H7 (cell line): ENCODE measurements at regions not wholly inside any gene's neighbourhood (a gene's known extent, or its start where the extent isn't known, plus 50 kb on each side); places are given as distances from the start of the nearest gene placed in this dataset.
A peak's percentile ranks its signal among the peaks of the same experiment; 100 is the strongest.
"Not testable (repeated sequence)": the region's sequence is repeated elsewhere in the genome, so short reads cannot be mapped to it uniquely, and the experiment has no call there.

Experiments used
- DNase-seq: peaks from one replicate; pipeline ENCODE4 v3.0.0; 2012
- H3K27me3 ChIP-seq: 2 replicates; pipeline ENCODE4 v1.6.0; 2011; ENCODE audit warnings: mild to moderate bottlenecking, low read length; ENCODE audit not compliant: control insufficient read depth, insufficient read depth
- H3K36me3 ChIP-seq: replicated peaks from 2 replicates; pipeline ENCODE4 v1.5.1; 2011; ENCODE audit warnings: low read length; ENCODE audit not compliant: control insufficient read depth, insufficient read depth
- H3K4me3 ChIP-seq: 2 replicates; pipeline ENCODE4 v1.5.1; 2011; ENCODE audit warnings: low read depth, mild to moderate bottlenecking, control low read depth, low read length, moderate library complexity; ENCODE audit not compliant: insufficient read depth

DNA sequence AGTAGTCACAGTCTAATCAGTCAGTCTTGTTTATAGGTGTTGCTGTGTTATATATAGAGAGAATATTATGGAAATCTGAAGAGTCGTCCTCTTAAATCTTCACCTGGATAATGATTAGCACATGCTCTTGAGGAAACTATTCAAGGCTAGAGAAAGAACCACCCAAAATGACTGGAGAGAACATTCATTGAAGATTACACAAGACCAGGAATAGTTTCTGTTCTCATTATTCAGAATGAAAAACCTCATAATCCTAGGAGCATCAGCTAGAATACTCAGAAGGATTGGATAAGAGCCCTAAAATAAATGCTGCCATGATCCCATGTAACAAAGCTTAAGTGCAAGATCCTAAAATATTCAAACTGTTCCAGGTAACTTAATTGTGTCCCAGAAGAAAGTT, 278.2 kb upstream of the PREP start:
- no peaks in the 10 kb centered on the region for H3K36me3 ChIP-seq
- DNase-seq, result no peak
- no peaks in the 10 kb centered on the region for H3K27me3 ChIP-seq
- H3K4me3 ChIP-seq, result no peak overlapping the region

DNA sequence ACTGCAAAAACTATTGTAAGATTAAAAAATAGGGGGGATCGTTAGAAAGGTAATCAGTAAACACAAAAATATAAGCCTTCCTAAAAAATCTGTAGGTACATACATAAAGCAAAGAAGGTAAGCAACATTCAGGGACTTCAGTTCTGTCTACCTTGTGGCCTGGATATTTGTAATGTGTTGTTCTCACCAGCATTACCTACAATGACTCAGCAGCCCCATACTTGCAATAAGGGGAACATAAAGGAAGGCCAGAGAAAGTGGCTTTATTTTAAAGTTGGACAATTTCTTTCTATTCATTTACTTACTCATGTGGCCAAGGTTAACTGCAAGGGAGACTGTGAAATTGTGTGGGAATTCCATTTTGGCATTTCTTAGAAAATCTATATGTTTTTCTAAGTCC, 277.2 kb upstream of the PREP start:
- DNase-seq, result no peak
- Histone ChIP-seq H3K4me3 (no peak overlapping the region), H3K36me3 (no peaks in the 10 kb centered on the region), H3K27me3 (no peaks in the 10 kb centered on the region)

DNA sequence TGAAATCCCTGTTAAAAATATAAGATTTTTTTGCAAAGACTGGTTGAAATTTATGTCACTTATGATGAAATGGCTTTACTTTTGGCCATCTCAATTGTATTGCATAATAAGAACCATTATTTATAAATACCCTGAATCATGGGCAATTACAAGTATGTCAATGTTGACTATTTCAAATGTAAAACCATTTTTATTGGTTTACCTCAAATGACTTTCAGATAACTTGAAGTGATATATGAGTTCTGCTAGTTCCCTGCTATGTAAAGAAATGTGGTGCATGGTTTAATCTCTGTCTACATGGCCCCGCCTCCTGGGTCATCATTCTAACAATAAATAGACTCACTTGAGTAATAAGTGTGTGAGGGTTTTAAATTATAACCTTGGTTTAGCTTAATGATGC, 275.6 kb upstream of the PREP start:
- no peak for DNase-seq
- H3K4me3 ChIP-seq, result no peak overlapping the region
- no peaks in the 10 kb centered on the region for H3K27me3 ChIP-seq
- H3K36me3 ChIP-seq, result no peaks in the 10 kb centered on the region

DNA sequence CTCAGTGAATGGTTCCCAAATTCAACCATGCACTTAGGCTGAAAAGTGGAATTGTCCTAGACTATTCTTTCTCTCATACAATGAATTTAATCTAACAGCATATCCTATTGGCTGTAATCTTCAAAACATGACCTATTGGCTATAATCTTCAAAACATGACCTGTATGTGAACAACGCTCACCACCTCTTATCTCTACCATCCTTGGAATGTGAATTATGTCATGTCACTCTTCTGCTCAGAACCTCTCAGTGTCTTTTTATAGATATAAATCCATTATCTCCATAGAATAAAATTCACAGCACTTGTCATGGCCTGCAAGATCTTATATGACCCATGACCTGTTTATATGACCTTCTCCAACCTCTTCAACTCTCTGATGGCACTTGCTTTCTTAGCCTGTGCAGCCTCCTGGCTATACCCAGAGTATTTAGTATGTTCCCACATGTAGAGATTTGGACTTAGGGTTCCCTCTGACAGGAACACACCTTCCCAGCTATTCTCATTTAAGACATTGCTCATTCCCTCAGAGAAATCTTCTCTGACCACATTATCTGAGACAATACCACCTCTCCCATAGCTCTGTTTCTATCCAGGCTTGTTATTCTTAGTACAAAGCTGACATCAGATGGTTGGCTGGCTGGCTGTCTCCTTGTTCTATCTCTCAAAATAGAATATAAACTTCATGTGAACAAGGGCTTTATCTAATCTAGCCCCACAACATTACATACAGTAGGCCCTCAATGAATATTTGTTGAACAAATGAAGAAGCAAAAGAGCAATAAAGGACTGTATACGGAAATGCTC, 275.0 kb upstream of the PREP start:
- Histone ChIP-seq H3K4me3 (no peak overlapping the region), H3K27me3 (no peaks in the 10 kb centered on the region), H3K36me3 (no peaks in the 10 kb centered on the region)
- no peak for DNase-seq

DNA sequence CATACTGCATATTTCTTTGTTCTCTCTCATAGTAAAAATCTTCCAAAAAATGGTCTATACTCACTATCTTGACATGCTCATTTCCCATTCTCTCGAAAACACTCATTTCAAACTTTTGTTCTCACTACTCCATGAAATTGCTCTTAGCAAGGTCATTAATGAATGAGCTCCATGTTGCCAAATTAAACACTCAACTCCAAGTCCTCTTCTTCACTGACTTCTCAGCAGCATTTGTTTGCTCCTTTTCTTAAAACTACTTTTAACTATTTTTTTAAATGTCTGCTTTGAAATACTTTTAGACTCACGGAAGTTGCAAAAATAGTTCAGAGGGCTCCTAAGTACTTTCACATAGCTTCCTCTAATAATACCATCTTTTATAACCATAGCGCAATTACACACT, 274.0 kb upstream of the PREP start:
- Histone ChIP-seq H3K36me3 (no peaks in the 10 kb centered on the region), H3K27me3 (no peaks in the 10 kb centered on the region), H3K4me3 (no peak overlapping the region)
- no peak for DNase-seq

DNA sequence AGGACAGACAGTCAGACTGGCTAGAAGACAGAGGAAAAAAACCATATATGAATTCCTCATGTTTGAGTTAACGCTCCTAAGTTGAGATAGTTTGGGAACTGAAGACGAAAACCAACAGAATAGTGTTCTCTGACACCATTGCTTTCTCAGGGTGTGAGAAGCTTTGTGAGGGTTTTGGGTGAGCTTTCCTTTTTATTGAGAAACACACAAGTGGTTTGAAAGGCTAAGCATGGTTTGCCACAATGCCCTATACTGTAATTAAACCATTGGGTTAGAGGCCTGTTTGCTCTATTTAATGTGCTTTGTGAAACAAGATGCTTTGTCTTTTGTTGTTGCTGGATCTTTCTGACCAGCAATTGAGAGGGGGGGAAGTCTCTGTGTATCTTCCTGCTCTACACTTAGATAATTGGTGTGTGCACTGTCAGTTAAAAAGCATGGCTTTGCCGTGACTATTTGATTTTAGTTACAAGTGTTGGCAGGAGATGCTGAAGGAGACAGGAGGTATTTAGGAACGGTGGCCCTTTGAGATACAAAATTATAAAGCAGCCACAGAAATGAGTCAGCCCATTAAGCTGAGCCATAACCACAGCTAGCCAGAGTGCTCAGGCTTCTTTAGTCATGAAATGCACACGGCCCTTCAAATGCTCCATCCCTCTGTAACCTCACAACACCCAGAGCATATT, 273.0 kb upstream of the PREP start:
- Histone ChIP-seq H3K4me3 (no peak overlapping the region), H3K36me3 (no peaks in the 10 kb centered on the region), H3K27me3 (no peaks in the 10 kb centered on the region)
- peak; percentile 14 for DNase-seq

DNA sequence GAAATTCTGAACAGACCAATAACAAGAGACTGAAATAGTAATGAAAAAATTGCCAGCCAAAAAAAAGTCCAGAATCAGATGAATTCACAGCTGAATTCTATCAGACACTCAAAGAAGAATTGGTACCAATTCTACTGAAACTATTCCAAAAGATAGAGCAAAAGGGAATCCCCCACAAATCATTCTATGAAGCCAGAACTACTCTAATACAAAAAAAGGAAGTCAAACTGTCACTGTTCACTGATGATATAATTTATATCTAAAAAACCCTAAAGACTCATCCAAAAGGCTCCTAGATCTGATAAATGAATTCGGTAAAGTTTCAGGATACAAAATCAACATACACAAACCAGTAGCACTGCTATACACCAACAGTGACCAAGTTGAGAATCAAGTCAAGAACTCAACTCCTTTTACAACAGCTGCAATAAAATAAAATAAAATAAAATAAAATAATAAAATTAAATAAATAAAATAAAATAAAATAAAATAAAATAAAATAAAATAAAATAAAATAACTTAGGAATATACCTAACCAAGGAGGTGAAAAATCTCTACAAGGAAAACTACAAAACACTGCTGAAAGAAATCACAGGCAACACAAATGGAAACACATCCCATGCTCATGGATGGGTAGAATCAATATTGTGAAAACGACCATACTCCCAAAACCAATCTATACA, 270.1 kb upstream of the PREP start:
- H3K36me3 ChIP-seq, H3K27me3 ChIP-seq, H3K4me3 ChIP-seq, DNase-seq: not testable (repeated sequence)

DNA sequence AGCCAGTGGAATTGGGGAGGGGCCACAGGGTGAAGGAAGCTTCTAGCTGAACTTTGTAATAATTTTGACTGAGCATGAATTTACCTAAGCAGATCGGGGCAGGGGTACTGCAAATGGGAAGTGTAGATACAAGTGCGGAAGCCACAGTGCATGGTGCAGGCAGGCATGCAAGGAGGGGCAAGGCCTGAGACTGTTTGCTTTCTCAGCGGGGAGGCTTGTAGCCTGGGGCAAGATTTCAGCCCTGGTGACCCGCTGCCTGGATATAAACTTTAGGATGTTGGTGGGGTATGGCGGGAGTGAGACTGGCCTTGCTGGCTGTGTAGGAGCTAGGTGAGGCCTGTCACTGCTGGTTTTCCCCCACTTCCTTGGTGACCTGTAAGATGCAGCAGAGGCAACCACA, 266.4 kb upstream of the PREP start:
- no peak for DNase-seq
- no peaks in the 10 kb centered on the region for H3K27me3 ChIP-seq

DNA sequence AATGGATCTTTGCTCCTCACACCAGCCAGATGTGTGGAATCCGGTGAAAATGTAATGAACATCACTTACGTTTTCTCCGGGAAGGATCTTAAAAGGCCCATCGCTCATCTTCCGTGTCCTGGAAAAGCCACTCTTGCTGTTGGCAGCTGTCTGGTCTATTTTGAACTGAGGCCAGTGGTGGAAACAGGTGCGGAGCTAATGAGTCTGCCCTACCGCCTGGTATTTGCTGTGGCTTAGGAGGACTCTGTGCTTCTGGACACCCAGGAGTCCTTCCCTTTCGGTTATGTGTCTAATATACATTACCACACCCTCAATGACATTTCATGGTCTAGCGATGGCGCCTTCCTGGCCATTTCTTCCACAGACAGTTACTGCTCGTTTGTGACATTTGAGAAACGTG, 264.2 kb upstream of the PREP start:
- H3K36me3 ChIP-seq, result no peaks in the 10 kb centered on the region
- no peak overlapping the region for H3K4me3 ChIP-seq
- H3K27me3 ChIP-seq, result no peaks in the 10 kb centered on the region
- DNase-seq, result no peak

More for the DNA sequence above, 266.4 kb upstream of the PREP start:
- Histone ChIP-seq H3K4me3 (no peak overlapping the region), H3K36me3 (no peaks in the 10 kb centered on the region)

DNA sequence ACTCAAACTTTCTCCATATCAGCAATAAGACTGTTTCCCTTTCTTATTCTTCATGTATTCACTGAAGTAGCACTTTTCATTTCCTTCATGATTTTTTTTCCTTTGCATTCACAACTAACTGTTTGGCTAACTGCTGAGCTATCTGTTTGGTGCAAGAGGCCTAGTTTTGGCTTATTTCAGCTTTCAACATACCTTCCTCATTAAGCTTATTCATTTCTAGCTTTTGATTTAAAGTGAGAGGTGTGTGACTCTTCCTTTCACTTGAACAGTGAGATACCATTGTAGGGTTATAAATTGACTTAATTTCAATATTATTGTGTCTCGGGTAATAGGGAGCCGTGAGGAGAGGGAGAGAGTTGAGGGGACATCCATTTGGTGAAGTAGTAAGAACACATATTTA, 262.0 kb upstream of the PREP start:
- no peak for DNase-seq
- H3K36me3 ChIP-seq, result no peaks in the 10 kb centered on the region
- no peaks in the 10 kb centered on the region for H3K27me3 ChIP-seq
- H3K4me3 ChIP-seq, result no peak overlapping the region

DNA sequence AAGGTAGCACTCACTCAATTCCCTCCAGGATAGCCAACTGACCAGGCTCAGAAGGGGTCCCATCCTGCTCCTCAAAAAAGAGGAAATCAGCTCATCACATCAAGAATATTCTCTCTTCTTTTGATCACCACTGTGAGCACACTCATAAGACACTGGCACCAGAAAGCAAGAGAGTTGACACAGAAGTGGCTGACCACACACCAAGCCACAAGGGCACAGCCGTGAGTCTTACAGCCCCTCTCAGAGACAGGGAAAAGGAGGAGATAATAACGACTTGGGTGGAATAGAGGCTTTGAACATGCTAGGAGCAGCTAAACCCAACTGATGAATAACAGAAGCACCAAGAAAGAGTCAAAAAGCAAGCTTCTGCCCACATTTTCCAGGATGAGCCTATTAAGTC, 249.1 kb upstream of the PREP start:
- no peak for DNase-seq
- no peaks in the 10 kb centered on the region for H3K36me3 ChIP-seq

DNA sequence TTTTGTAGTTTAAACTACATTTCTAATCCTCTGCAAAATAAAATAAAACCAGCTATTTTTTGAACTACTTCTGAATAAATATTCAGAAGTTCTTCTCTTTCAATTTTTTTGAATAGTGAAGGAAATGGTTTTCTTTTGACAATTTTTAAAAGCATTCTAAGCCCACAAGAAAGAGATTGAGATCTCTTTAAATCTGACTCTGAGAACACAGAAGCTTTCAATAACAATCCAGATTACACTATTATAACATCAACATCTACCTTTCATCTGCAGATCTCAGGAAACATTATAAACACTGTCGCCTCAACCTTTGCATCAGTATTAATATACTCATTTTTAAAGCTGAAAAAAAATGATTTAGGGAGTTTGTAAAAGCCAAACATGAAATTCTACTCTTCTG, 247.5 kb upstream of the PREP start:
- no peak for DNase-seq
- Histone ChIP-seq H3K27me3 (no peaks in the 10 kb centered on the region; the same call in 1 of the 2 replicates), H3K4me3 (no peak overlapping the region), H3K36me3 (no peaks in the 10 kb centered on the region)

More for the DNA sequence above, 249.1 kb upstream of the PREP start:
- Histone ChIP-seq H3K27me3 (no peaks in the 10 kb centered on the region; the same call in 1 of the 2 replicates), H3K4me3 (no peak overlapping the region)

DNA sequence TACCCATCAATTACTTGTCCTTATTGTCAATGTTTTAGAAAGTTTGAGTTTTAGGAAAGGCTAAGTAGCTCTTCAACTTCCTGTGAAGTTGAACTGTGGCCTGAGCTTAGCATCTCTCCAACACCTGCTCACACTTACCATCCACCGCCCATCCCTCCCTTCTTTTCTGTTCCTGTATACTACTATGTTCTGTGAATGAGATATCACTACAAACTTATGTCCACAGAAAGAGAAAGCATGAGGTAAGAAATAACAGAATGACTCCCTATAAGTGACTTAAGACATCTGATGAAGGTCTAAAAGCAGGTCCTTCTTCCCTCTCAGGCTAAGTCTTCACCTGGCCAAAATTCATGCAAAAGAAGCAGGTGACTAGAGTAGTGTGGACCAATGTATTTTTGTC, 246.3 kb upstream of the PREP start:
- no peaks in the 10 kb centered on the region for H3K36me3 ChIP-seq
- H3K27me3 ChIP-seq, result no peaks in the 10 kb centered on the region; the same call in 1 of the 2 replicates
- DNase-seq, result no peak
- H3K4me3 ChIP-seq, result no peak overlapping the region

DNA sequence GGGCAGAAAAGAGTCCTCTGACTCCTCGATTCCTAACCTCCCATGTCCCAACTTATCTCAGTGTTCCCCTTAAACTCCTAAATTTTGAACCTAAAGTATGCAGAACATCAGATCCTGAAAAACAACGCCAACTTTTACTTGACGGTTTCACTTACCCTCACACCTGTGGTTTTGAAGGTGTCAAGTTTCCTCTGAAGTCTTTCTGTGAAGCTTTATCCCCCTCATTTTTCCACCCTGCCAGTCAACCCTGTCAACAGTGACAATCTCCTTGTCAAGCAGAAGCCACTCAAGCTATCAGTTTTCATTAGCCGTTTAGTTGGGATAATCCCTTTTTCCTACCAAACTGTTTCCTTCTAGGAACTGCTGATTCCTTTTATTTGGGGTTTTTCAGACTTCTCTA, 245.4 kb upstream of the PREP start:
- H3K27me3 ChIP-seq, result no peaks in the 10 kb centered on the region; the same call in 1 of the 2 replicates
- H3K36me3 ChIP-seq, result no peaks in the 10 kb centered on the region
- no peak for DNase-seq
- no peak overlapping the region for H3K4me3 ChIP-seq

DNA sequence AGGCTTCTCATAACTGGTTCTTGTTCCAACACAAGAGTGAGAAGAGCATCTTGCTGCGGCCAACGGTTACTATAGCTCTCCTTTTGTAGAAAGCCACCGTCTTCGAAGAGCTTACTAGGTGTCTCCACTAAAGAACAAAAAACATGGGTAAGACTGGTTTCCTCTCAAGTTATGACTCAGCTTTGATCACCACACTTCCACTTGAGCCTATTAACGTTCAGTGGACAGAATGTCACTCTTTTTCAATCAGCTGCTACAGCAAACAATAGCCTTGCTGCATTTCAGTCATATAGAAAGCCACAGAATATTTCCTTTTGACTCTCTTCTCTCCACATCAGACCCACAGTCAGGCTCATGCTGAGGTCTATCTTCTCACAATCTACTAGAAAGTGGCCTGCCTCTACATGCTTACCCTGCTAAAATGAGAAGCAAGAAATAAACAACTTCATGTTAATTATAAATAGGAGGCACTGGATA, 243.5 kb upstream of the PREP start:
- DNase-seq, result no peak
- no peaks in the 10 kb centered on the region; the same call in 1 of the 2 replicates for H3K27me3 ChIP-seq
- H3K4me3 ChIP-seq, result no peak overlapping the region
- H3K36me3 ChIP-seq, result no peaks in the 10 kb centered on the region
